Immature natural killer cell (primary cell): ENCODE measurements at regions not wholly inside any gene's neighbourhood (a gene's known extent, or its start where the extent isn't known, plus 50 kb on each side); places are given as distances from the start of the nearest gene placed in this dataset.
A peak's percentile ranks its signal among the peaks of the same experiment; 100 is the strongest.

Source experiments
- DNase-seq, 3 donors: peaks; one replicate each; pipeline ENCODE4 v3.0.0; 2022; ENCODE audit warnings: mixed read lengths in 1 of 3
- H3K27ac Mint-ChIP-seq, 6 donors: one replicate each; pipeline ENCODE4 v1.8.0; 2020; ENCODE audit warnings: mixed read lengths in 6 of 6, mild to moderate bottlenecking in 5 of 6, inconsistent platforms in 4 of 6, moderate library complexity in 3 of 6
- H3K27me3 Mint-ChIP-seq, 3 donors: one replicate each; pipeline ENCODE4 v1.8.0; 2020 to 2021; ENCODE audit warnings: low read depth in 3 of 3, mild to moderate bottlenecking in 3 of 3, mixed read lengths in 3 of 3, moderate library complexity in 3 of 3, inconsistent platforms in 1 of 3
- H3K36me3 Mint-ChIP-seq, 3 donors: one replicate each; pipeline ENCODE4 v1.8.0; 2020; ENCODE audit warnings: mixed read lengths in 3 of 3, inconsistent platforms in 2 of 3, mild to moderate bottlenecking in 2 of 3
- H3K4me1 Mint-ChIP-seq, 2 donors: one replicate each; pipeline ENCODE4 v1.8.0; 2020; ENCODE audit warnings: inconsistent platforms in 2 of 2, mild to moderate bottlenecking in 2 of 2, mixed read lengths in 2 of 2, moderate library complexity in 1 of 2
- H3K4me3 Mint-ChIP-seq, 5 donors: one replicate each; pipeline ENCODE4 v1.8.0; 2020; ENCODE audit warnings: mild to moderate bottlenecking in 5 of 5, mixed read lengths in 5 of 5, inconsistent platforms in 3 of 5, moderate library complexity in 3 of 5
- H3K9me3 Mint-ChIP-seq, 6 donors: one replicate each; pipeline ENCODE4 v1.8.0; 2020; ENCODE audit warnings: mild to moderate bottlenecking in 6 of 6, mixed read lengths in 6 of 6, inconsistent platforms in 4 of 6, moderate library complexity in 3 of 6

GRCh38 chr4:13092702-13093101 is 391.4 kb downstream of the RAB28 start:
- DNase-seq: no peak
- H3K36me3 Mint-ChIP-seq: no peaks in the 10 kb centered on the region

GRCh38 chr4:13089659-13089998 is 394.5 kb downstream of the RAB28 start:
- no peak overlapping the region for H3K4me3 Mint-ChIP-seq
- H3K27me3 Mint-ChIP-seq: no peaks in the 10 kb centered on the region
- H3K36me3 Mint-ChIP-seq: no peaks in the 10 kb centered on the region
- H3K4me1 Mint-ChIP-seq: no peaks in the 10 kb centered on the region
- H3K9me3 Mint-ChIP-seq: peaks cover 6 to 22% (median 12%) of the 10 kb centered on the region in 6 donors
- no peak overlapping the region for H3K27ac Mint-ChIP-seq
- DNase-seq: no peak

More at GRCh38 chr4:13092702-13093101, 391.4 kb downstream of the RAB28 start:
- Mint-ChIP-seq H3K4me3 (no peak overlapping the region), H3K27me3 (peaks cover 0 to 4% (median 0%) of the 10 kb centered on the region in 3 donors), H3K4me1 (no peaks in the 10 kb centered on the region), H3K27ac (no peak overlapping the region), H3K9me3 (peaks cover 2 to 23% (median 10%) of the 10 kb centered on the region in 6 donors)

- Mint-ChIP-seq H3K36me3 (no peaks in the 10 kb centered on the region), H3K9me3 (peaks cover 12 to 29% (median 15%) of the 10 kb centered on the region in 6 donors), H3K27me3 (no peaks in the 10 kb centered on the region), H3K4me3 (no peak overlapping the region), H3K4me1 (no peaks in the 10 kb centered on the region), H3K27ac (no peak overlapping the region)
- DNase-seq: no peak
These were observed 395.1 kb downstream of the RAB28 start for GRCh38 chr4:13088726-13089658.

- Mint-ChIP-seq H3K36me3 (no peaks in the 10 kb centered on the region), H3K4me1 (no peaks in the 10 kb centered on the region), H3K27ac (no peak overlapping the region), H3K4me3 (peak overlapping the region in 1 of 5 donors; percentile 37), H3K27me3 (no peaks in the 10 kb centered on the region), H3K9me3 (peaks cover 17 to 35% (median 23%) of the 10 kb centered on the region in 6 donors)
- no peak for DNase-seq
These were observed 397.1 kb downstream of the RAB28 start for GRCh38 chr4:13087041-13087440.

GRCh38 chr4:13084210-13084609 is 399.9 kb downstream of the RAB28 start:
- H3K9me3 Mint-ChIP-seq: peaks cover 22 to 59% (median 35%) of the 10 kb centered on the region in 6 donors
- no peak overlapping the region for H3K4me3 Mint-ChIP-seq
- no peaks in the 10 kb centered on the region for H3K27me3 Mint-ChIP-seq
- peaks cover 0 to 8% (median 0%) of the 10 kb centered on the region in 3 donors for H3K36me3 Mint-ChIP-seq
- DNase-seq: no peak
- no peaks in the 10 kb centered on the region for H3K4me1 Mint-ChIP-seq
- no peak overlapping the region for H3K27ac Mint-ChIP-seq

- Mint-ChIP-seq H3K9me3 (peaks cover 18 to 63% (median 35%) of the 10 kb centered on the region in 6 donors), H3K4me3 (no peak overlapping the region)
These were observed 402.3 kb downstream of the RAB28 start for GRCh38 chr4:13081830-13082229.

GRCh38 chr4:13067077-13067476 is 417.1 kb downstream of the RAB28 start:
- Mint-ChIP-seq H3K4me1 (no peaks in the 10 kb centered on the region), H3K9me3 (peaks cover 10 to 53% (median 17%) of the 10 kb centered on the region in 6 donors), H3K27me3 (peaks cover 1 to 2% (median 2%) of the 10 kb centered on the region in 3 donors), H3K27ac (no peak overlapping the region), H3K4me3 (no peak overlapping the region), H3K36me3 (no peaks in the 10 kb centered on the region)
- no peak for DNase-seq

More at GRCh38 chr4:13081830-13082229, 402.3 kb downstream of the RAB28 start:
- no peak for DNase-seq
- Mint-ChIP-seq H3K27me3 (no peaks in the 10 kb centered on the region), H3K36me3 (peaks cover 0 to 8% (median 0%) of the 10 kb centered on the region in 3 donors), H3K4me1 (no peaks in the 10 kb centered on the region), H3K27ac (no peak overlapping the region)

- Mint-ChIP-seq H3K9me3 (peaks cover 3 to 48% (median 8%) of the 10 kb centered on the region in 6 donors), H3K27ac (no peak overlapping the region), H3K4me3 (no peak overlapping the region), H3K27me3 (peaks cover 0 to 4% (median 0%) of the 10 kb centered on the region in 3 donors), H3K4me1 (no peaks in the 10 kb centered on the region), H3K36me3 (no peaks in the 10 kb centered on the region)
- no peak for DNase-seq
These were observed 425.1 kb downstream of the RAB28 start for GRCh38 chr4:13059019-13059418.

- Mint-ChIP-seq H3K27me3 (peaks cover 0 to 4% (median 0%) of the 10 kb centered on the region in 3 donors), H3K4me3 (no peak overlapping the region), H3K27ac (no peak overlapping the region), H3K9me3 (peaks cover 2 to 62% (median 17%) of the 10 kb centered on the region in 6 donors), H3K4me1 (no peaks in the 10 kb centered on the region), H3K36me3 (no peaks in the 10 kb centered on the region)
- no peak for DNase-seq
These were observed 427.4 kb downstream of the RAB28 start for GRCh38 chr4:13056630-13057189.

- peaks cover 0 to 6% (median 0%) of the 10 kb centered on the region in 3 donors for H3K36me3 Mint-ChIP-seq
- H3K9me3 Mint-ChIP-seq: peaks cover 3 to 71% (median 18%) of the 10 kb centered on the region in 6 donors
- H3K4me3 Mint-ChIP-seq: no peak overlapping the region
- H3K4me1 Mint-ChIP-seq: no peaks in the 10 kb centered on the region
- no peaks in the 10 kb centered on the region for H3K27me3 Mint-ChIP-seq
- DNase-seq: no peak
- no peak overlapping the region for H3K27ac Mint-ChIP-seq
These were observed 429.6 kb downstream of the RAB28 start for GRCh38 chr4:13054420-13054970.

GRCh38 chr4:13047591-13047990 is 436.5 kb downstream of the RAB28 start:
- no peak for DNase-seq

GRCh38 chr4:13036841-13037240 is 447.3 kb downstream of the RAB28 start:
- Mint-ChIP-seq H3K4me3 (no peak overlapping the region), H3K36me3 (peaks cover 0 to 6% (median 0%) of the 10 kb centered on the region in 3 donors), H3K27ac (no peak overlapping the region), H3K27me3 (peaks cover 0 to 2% (median 0%) of the 10 kb centered on the region in 3 donors), H3K4me1 (no peaks in the 10 kb centered on the region), H3K9me3 (peaks cover 8 to 63% (median 25%) of the 10 kb centered on the region in 6 donors)
- DNase-seq: no peak

More at GRCh38 chr4:13047591-13047990, 436.5 kb downstream of the RAB28 start:
- H3K4me1 Mint-ChIP-seq: no peaks in the 10 kb centered on the region
- H3K27me3 Mint-ChIP-seq: no peaks in the 10 kb centered on the region
- H3K36me3 Mint-ChIP-seq: peaks cover 0 to 6% (median 0%) of the 10 kb centered on the region in 3 donors
- no peak overlapping the region for H3K27ac Mint-ChIP-seq
- no peak overlapping the region for H3K4me3 Mint-ChIP-seq
- H3K9me3 Mint-ChIP-seq: peaks cover 8 to 69% (median 14%) of the 10 kb centered on the region in 6 donors

- Mint-ChIP-seq H3K27ac (no peak overlapping the region), H3K4me3 (no peak overlapping the region), H3K9me3 (peaks cover 12 to 68% (median 26%) of the 10 kb centered on the region in 6 donors), H3K4me1 (no peaks in the 10 kb centered on the region), H3K27me3 (no peaks in the 10 kb centered on the region), H3K36me3 (peaks cover 0 to 6% (median 0%) of the 10 kb centered on the region in 3 donors)
- no peak for DNase-seq
These were observed 451.2 kb downstream of the RAB28 start for GRCh38 chr4:13032936-13033335.
